Panc1 (cell line): ENCODE measurements at regions not wholly inside any gene's neighbourhood (a gene's known extent, or its start where the extent isn't known, plus 50 kb on each side); places are given as distances from the start of the nearest gene placed in this dataset.

Experiments used
- ATAC-seq: fragments of 200-7000 bp; cut with Tn5 transposase; 2 replicates; pipeline ENCODE4 v1.9.1; 2020; ENCODE audit warnings: mild to moderate bottlenecking, moderate library complexity
- BruUV-seq: library from RNA; stranded (reverse); fragments of 400-500 nt; replicated peaks from 2 replicates; lab custom pipeline; 2021; lab: Mats Ljungman, UMichigan
- CTCF ChIA-PET: fragments of 300-600 bp; sonication (Branson Sonifier 250); formaldehyde crosslinking; loops from one replicate; lab custom pipeline; 2022; ENCODE audit warnings: antibody characterized with exemption; lab: Charles Lee
- POLR2A ChIA-PET: fragments of 300-600 bp; sonication (Branson Sonifier 250); formaldehyde crosslinking; loops from one replicate; lab custom pipeline; 2022; ENCODE audit warnings: antibody characterized with exemption; lab: Charles Lee
- DNase-seq: peaks from one replicate; pipeline ENCODE4 v3.0.0-alpha.2; 2010; ENCODE audit warnings: low read depth, low spot score
- H3K27ac ChIP-seq: 2 replicates; pipeline ENCODE4 v1.5.1; 2011; ENCODE audit warnings: mild to moderate bottlenecking, low read length, inconsistent platforms
- H3K27me3 ChIP-seq: fragments of 200-500 bp; sonication (Bioruptor generic); 2 replicates; pipeline ENCODE4 v1.6.0; 2014; ENCODE audit warnings: low read length, inconsistent platforms; ENCODE audit not compliant: control insufficient read depth, insufficient read depth
- H3K36me3 ChIP-seq: fragments of 200-500 bp; sonication (Bioruptor generic); 2 replicates; pipeline ENCODE4 v1.5.1; 2014; ENCODE audit warnings: inconsistent platforms, mild to moderate bottlenecking, low read length, moderate library complexity; ENCODE audit not compliant: control insufficient read depth, insufficient read depth
- H3K4me1 ChIP-seq: 2 replicates; pipeline ENCODE4 v1.5.1; 2011; ENCODE audit warnings: inconsistent platforms, mild to moderate bottlenecking, low read length, moderate library complexity; ENCODE audit not compliant: control insufficient read depth, insufficient read depth
- H3K4me3 ChIP-seq, 2 experiments: 2 replicates each; pipeline ENCODE4 v1.5.1; 2011 to 2012; ENCODE audit warnings: low read depth in 2 of 2, low read length in 2 of 2, mild to moderate bottlenecking in 2 of 2, inconsistent platforms in 1 of 2, moderate library complexity in 1 of 2
- H3K9me3 ChIP-seq: fragments of 200-500 bp; sonication (Bioruptor generic); 2 replicates; pipeline ENCODE4 v1.5.1; 2014; ENCODE audit warnings: low read depth, mild to moderate bottlenecking, inconsistent platforms, low read length, moderate library complexity; ENCODE audit not compliant: control insufficient read depth, insufficient read depth
- CTCF ChIP-seq: fragments of 450-650 bp; IDR thresholded peaks from 2 replicates; pipeline ENCODE4 v1.5.1; 2017; ENCODE audit warnings: mild to moderate bottlenecking
- POLR2AphosphoS5 ChIP-seq: IDR thresholded peaks from 2 replicates; pipeline ENCODE4 v1.6.1; 2012; ENCODE audit warnings: mild to moderate bottlenecking, low read depth, low read length, moderate library complexity
- REST ChIP-seq, 2 experiments: IDR thresholded peaks; 2 replicates each; pipeline ENCODE4 v1.6.1; 2011 to 2012; ENCODE audit warnings: low read depth in 2 of 2, control low read depth in 1 of 2, low read length in 1 of 2, mild to moderate bottlenecking in 1 of 2, moderate library complexity in 1 of 2; ENCODE audit not compliant: insufficient read depth in 1 of 2
- SIN3A ChIP-seq: IDR thresholded peaks from 2 replicates; pipeline ENCODE4 v1.6.1; 2012; ENCODE audit warnings: low read depth, mild to moderate bottlenecking, low read length, moderate library complexity, borderline replicate concordance; ENCODE audit not compliant: insufficient read depth
- TCF7L2 ChIP-seq: IDR thresholded peaks from 2 replicates; pipeline ENCODE4 v1.6.1; 2011; ENCODE audit warnings: mild to moderate bottlenecking, low read depth, low read length, inconsistent platforms
- in situ Hi-C: cut with HindIII; loops from 2 replicates; pipeline ENCODE4 v1.10.0; 2016; ENCODE audit warnings: low sequenced_read_pairs, low pct_unique_long_range_greater_than_20kb
- intact Hi-C: fragments of 100-400 bp; cut with micrococcal nuclease; formaldehyde crosslinking; loops from one replicate; pipeline ENCODE4 v1.10.0; 2022; ENCODE audit not compliant: unreplicated experiment

- Histone ChIP-seq H3K27ac (no peak overlapping the region), H3K27me3 (no peaks in the 10 kb centered on the region), H3K4me3 (no peak overlapping the region), H3K4me1 (no peaks in the 10 kb centered on the region), H3K9me3 (no peaks in the 10 kb centered on the region), H3K36me3 (no peaks in the 10 kb centered on the region)
- TF ChIP-seq CTCF (no peak), TCF7L2 (no peak), SIN3A (no peak)
- in situ Hi-C loops (no loop called here), intact Hi-C loops (no loop called here)
- BruUV-seq = no TSS peak
- ChIA-PET CTCF (no interaction called here), POLR2A (no interaction called here)
- DNase-seq (no peak), ATAC-seq (no peak)
These were observed 957.7 kb downstream of the SLITRK5 start for GRCh38 chr13:88628882-88629281.

GRCh38 chr13:88637935-88638334, 966.8 kb downstream of the SLITRK5 start:
- BruUV-seq = no TSS peak
- no peak for TF ChIP-seq TCF7L2
- no peak for TF ChIP-seq SIN3A
- H3K9me3 ChIP-seq = no peaks in the 10 kb centered on the region
- no peak for ATAC-seq
- POLR2A ChIA-PET = no interaction called here
- CTCF ChIA-PET = no interaction called here
- in situ Hi-C loops = no loop called here
- no peaks in the 10 kb centered on the region for H3K4me1 ChIP-seq
- intact Hi-C loops = no loop called here
- H3K36me3 ChIP-seq = no peaks in the 10 kb centered on the region
- H3K27me3 ChIP-seq = no peaks in the 10 kb centered on the region
- H3K4me3 ChIP-seq = no peak overlapping the region
- no peak overlapping the region for H3K27ac ChIP-seq
- DNase-seq = no peak

GRCh38 chr13:88643233-88643632, 972.1 kb downstream of the SLITRK5 start:
- no peak overlapping the region for H3K27ac ChIP-seq
- ChIA-PET POLR2A (no interaction called here), CTCF (no interaction called here)
- H3K27me3 ChIP-seq = no peaks in the 10 kb centered on the region
- H3K4me3 ChIP-seq = no peak overlapping the region
- no peak for TF ChIP-seq CTCF
- TF ChIP-seq REST (IDR thresholded peaks at IDR 0.05; ENCODE audit: insufficient read depth in 1 of 2, low read depth in 2 of 2, low read length in 1 of 2) = no peak
- no peak for TF ChIP-seq TCF7L2
- TF ChIP-seq POLR2AphosphoS5 = no peak
- TF ChIP-seq SIN3A = no peak
- no peak for ATAC-seq
- BruUV-seq = no TSS peak
- no peaks in the 10 kb centered on the region for H3K9me3 ChIP-seq
- in situ Hi-C loops (no loop called here), intact Hi-C loops (no loop called here)
- DNase-seq = no peak
- no peaks in the 10 kb centered on the region for H3K4me1 ChIP-seq
- H3K36me3 ChIP-seq = no peaks in the 10 kb centered on the region
